K562 (cell line): ENCODE measurements at regions not wholly inside any gene's neighbourhood (a gene's known extent, or its start where the extent isn't known, plus 50 kb on each side); places are given as distances from the start of the nearest gene placed in this dataset.

Experiments used
- ATAC-seq: fragments of 200-7000 bp; cut with Tn5 transposase; 3 replicates; pipeline ENCODE4 v1.9.1; 2020; ENCODE audit warnings: moderate library complexity
- BruUV-seq: library from RNA; stranded (reverse); fragments of 400-500 nt; replicated peaks from 2 replicates; lab custom pipeline; 2021; lab: Mats Ljungman, UMichigan
- CTCF ChIA-PET: fragments of 300-600 bp; formaldehyde crosslinking; extraction: SDS; loops from one replicate; lab custom pipeline; 2021; ENCODE audit warnings: low intra/inter-chr PET ratio; lab: Yijun Ruan, JAX
- POLR2A ChIA-PET: fragments of 300-600, 350-650 bp; sonication (Branson Sonifier 250); formaldehyde crosslinking; extraction: SDS; loops from one replicate; lab custom pipeline; 2021; ENCODE audit warnings: antibody characterized with exemption, inconsistent platforms; lab: Yijun Ruan, JAX
- DNase-seq, 4 experiments: peaks; one replicate each; pipeline versions ENCODE4 v3.0.0 to v3.0.0-alpha.2; 2011 to 2018; ENCODE audit warnings: low spot score in 3 of 4, mixed read lengths in 3 of 4; ENCODE audit errors: extremely low read depth in 1 of 4
- FAIRE-seq: peaks from 2 replicates; lab custom pipeline; 2011; peaks lifted over from hg19 to GRCh38; lab: Jason Lieb, UNC
- H2AFZ ChIP-seq: 2 replicates; pipeline ENCODE4 v1.6.0; 2011; ENCODE audit warnings: low read depth, low read length, control low read depth, inconsistent platforms
- H3K27ac ChIP-seq: fragments of 200-600 bp; 3 replicates; pipeline ENCODE4 v1.8.0; 2011; ENCODE audit warnings: low read depth, mild to moderate bottlenecking, control low read depth, inconsistent platforms, low read length, moderate library complexity, mixed read lengths; ENCODE audit errors: extremely low read depth
- H3K27me3 ChIP-seq, 2 experiments: fragments of 300-600 bp in 1 of 2; 2 replicates in 1 of 2; 3 replicates in 1 of 2; pipeline versions ENCODE4 v1.6.0 to v1.8.0; 2011; ENCODE audit warnings: inconsistent platforms in 2 of 2, low read length in 2 of 2, mild to moderate bottlenecking in 1 of 2, mixed read lengths in 1 of 2, moderate library complexity in 1 of 2; ENCODE audit not compliant: control insufficient read depth in 2 of 2, insufficient read depth in 2 of 2
- H3K36me3 ChIP-seq: fragments of 300-600 bp; 3 replicates; pipeline ENCODE4 v1.8.0; 2011; ENCODE audit warnings: mild to moderate bottlenecking, low read length, inconsistent platforms; ENCODE audit not compliant: control insufficient read depth, insufficient read depth
- H3K4me1 ChIP-seq, 2 experiments: fragments of 200-600 bp in 1 of 2; replicated peaks in 1 of 2; 2 replicates in 1 of 2; 3 replicates in 1 of 2; pipeline versions ENCODE4 v1.5.1 to v1.8.0; 2011; ENCODE audit warnings: inconsistent platforms in 2 of 2, low read length in 2 of 2, mild to moderate bottlenecking in 1 of 2, mixed read lengths in 1 of 2, moderate library complexity in 1 of 2; ENCODE audit not compliant: control insufficient read depth in 2 of 2, insufficient read depth in 2 of 2
- H3K4me2 ChIP-seq: 2 replicates; pipeline ENCODE4 v1.6.1; 2011; ENCODE audit warnings: low read length, control low read depth, inconsistent platforms, mixed read lengths; ENCODE audit not compliant: insufficient read depth
- H3K4me3 ChIP-seq: fragments of 200-600 bp; sonication (generic), shearing (Covaris generic); 2 replicates; pipeline ENCODE4 v1.5.1; 2016; ENCODE audit warnings: control low read depth, inconsistent platforms
- H3K79me2 ChIP-seq: fragments of 200-600 bp; 3 replicates; pipeline ENCODE4 v1.8.0; 2011; ENCODE audit warnings: low read length, inconsistent platforms; ENCODE audit not compliant: control insufficient read depth, insufficient read depth
- H3K9ac ChIP-seq, 2 experiments: 2 replicates each; pipeline versions ENCODE4 v1.6.0 to v1.6.1; 2011; ENCODE audit warnings: low read depth in 2 of 2, low read length in 2 of 2, control low read depth in 1 of 2, inconsistent platforms in 1 of 2, mild to moderate bottlenecking in 1 of 2, mixed read lengths in 1 of 2; ENCODE audit not compliant: insufficient read depth in 1 of 2
- H3K9me1 ChIP-seq: one replicate; pipeline ENCODE4 v1.6.0; 2011; ENCODE audit warnings: inconsistent platforms, mild to moderate bottlenecking, low read length, moderate library complexity; ENCODE audit not compliant: control insufficient read depth, insufficient read depth
- H3K9me3 ChIP-seq: replicated peaks from 2 replicates; pipeline ENCODE4 v1.5.1; 2011; ENCODE audit warnings: low read depth, low read length, inconsistent platforms; ENCODE audit not compliant: control insufficient read depth, insufficient read depth
- H4K20me1 ChIP-seq: replicated peaks from 2 replicates; pipeline ENCODE4 v1.6.1; 2011; ENCODE audit warnings: low read length, inconsistent platforms, mixed read lengths; ENCODE audit not compliant: control insufficient read depth, insufficient read depth
- FOXJ2 ChIP-seq: fragments of 200-800 bp; sonication (Bioruptor generic); IDR thresholded peaks from 2 replicates; pipeline ENCODE4 v1.6.1; 2016; ENCODE audit warnings: missing genetic modification characterization, missing compliant biosample characterization
- TEAD1 ChIP-seq, 2 experiments: fragments of 450-650 bp in 1 of 2; sonication (generic) in 1 of 2; formaldehyde crosslinking; IDR thresholded peaks; 2 replicates each; pipeline versions ENCODE4 v1.4.0 to v1.8.0; 2020 to 2022; ENCODE audit warnings: mild to moderate bottlenecking in 2 of 2, missing genetic modification reagents in 1 of 2
- WGBS: fragments of 100-300 bp; shearing (Covaris generic); methylation state at CpG from one replicate; pipeline ENCODE4 v1.1.6; 2016; ENCODE audit warnings: low coverage, mixed read lengths; ENCODE audit not compliant: insufficient coverage; ENCODE audit errors: missing lambda C conversion rate; 5-methylcytosine and 5-hydroxymethylcytosine counted together
- in situ Hi-C: fragments of 300-500 bp; cut with MboI; formaldehyde crosslinking; loops from 4 replicates; pipeline ENCODE4 v1.15.0; 2018; ENCODE audit warnings: inconsistent platforms, mixed read lengths
- intact Hi-C: fragments of 100-400 bp; cut with micrococcal nuclease; formaldehyde crosslinking; loops from 2 replicates; pipeline ENCODE4 v1.14.2; 2022
- TF ChIP-seq, protein P1 (sequence below): fragments of 250-450 bp; sonication (Bioruptor Pico); IDR thresholded peaks from 2 replicates; pipeline ENCODE4 v1.4.0; 2020; ENCODE audit warnings: mild to moderate bottlenecking, moderate library complexity
- TF ChIP-seq, protein P2 (sequence below): fragments of 450-650 bp; IDR thresholded peaks from 2 replicates; pipeline ENCODE4 v1.6.1; 2016
- TF ChIP-seq, protein P3 (sequence below), 2 experiments: IDR thresholded peaks; 2 replicates each; pipeline ENCODE4 v1.6.1; 2012; ENCODE audit warnings: improper control_type of control experiment in 2 of 2, low read depth in 2 of 2, low read length in 2 of 2, borderline replicate concordance in 1 of 2

DNA sequence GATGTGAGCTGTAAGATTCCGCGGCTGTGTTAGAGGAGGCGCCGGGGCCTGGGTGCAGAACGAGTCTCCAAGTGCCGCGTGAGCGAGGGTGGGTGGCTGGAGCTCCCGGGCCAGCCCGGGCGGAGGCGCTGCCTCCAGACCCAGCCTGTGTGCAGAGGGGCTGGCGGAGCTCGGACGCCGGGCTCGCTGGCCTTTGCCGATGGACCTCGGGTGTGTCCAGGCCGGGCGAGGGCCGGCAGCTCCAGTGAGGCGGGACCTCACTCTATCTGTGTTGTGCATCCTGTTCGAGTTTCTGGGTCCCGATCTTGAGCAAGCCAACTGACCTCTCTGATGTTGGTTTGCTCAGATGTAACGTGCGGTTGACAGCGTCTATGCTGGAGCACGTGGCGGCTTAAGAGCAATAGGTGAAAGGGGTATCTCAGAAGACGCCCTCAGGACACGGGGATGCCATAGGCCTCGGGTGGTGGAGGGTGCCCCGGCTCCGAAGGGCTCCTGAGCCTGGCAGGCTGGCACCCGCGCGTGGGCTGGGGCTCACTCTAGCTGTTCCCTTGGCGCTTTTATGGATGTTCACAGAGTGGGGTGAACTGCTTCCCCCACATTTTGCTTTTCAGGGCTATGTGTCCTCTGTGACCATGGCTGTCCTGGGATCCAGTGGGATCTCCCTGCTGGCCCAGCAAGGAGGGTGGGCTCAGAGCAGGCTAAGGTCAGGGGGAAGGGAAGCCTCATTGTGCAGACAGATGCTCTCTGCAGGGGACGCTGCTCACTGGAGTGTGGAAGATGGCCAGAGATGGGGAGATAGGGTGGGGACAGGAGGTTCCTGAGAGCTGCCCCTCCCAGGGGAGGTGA, 69.8 kb downstream of the MRPL36 start:
- Histone ChIP-seq H3K9me1 (peaks cover 4% of the 10 kb centered on the region), H3K9me3 (no peaks in the 10 kb centered on the region)
- no TSS peak for BruUV-seq
- TF ChIP-seq FOXJ2 (tag) (no peak), TEAD1 (CRISPR knock-in tag; IDR thresholded peaks at IDR 0.05) (no peak)
- TF ChIP-seq, protein P1, sequence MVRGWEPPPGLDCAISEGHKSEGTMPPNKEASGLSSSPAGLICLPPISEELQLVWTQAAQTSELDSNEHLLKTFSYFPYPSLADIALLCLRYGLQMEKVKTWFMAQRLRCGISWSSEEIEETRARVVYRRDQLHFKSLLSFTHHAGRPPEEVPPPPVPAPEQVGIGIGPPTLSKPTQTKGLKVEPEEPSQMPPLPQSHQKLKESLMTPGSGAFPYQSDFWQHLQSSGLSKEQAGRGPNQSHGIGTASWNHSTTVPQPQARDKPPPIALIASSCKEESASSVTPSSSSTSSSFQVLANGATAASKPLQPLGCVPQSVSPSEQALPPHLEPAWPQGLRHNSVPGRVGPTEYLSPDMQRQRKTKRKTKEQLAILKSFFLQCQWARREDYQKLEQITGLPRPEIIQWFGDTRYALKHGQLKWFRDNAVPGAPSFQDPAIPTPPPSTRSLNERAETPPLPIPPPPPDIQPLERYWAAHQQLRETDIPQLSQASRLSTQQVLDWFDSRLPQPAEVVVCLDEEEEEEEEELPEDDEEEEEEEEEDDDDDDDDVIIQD (CRISPR knock-in tag), result no peak
- TF ChIP-seq, protein P2, sequence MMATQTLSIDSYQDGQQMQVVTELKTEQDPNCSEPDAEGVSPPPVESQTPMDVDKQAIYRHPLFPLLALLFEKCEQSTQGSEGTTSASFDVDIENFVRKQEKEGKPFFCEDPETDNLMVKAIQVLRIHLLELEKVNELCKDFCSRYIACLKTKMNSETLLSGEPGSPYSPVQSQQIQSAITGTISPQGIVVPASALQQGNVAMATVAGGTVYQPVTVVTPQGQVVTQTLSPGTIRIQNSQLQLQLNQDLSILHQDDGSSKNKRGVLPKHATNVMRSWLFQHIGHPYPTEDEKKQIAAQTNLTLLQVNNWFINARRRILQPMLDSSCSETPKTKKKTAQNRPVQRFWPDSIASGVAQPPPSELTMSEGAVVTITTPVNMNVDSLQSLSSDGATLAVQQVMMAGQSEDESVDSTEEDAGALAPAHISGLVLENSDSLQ, result no peak
- TF ChIP-seq, protein P3, sequence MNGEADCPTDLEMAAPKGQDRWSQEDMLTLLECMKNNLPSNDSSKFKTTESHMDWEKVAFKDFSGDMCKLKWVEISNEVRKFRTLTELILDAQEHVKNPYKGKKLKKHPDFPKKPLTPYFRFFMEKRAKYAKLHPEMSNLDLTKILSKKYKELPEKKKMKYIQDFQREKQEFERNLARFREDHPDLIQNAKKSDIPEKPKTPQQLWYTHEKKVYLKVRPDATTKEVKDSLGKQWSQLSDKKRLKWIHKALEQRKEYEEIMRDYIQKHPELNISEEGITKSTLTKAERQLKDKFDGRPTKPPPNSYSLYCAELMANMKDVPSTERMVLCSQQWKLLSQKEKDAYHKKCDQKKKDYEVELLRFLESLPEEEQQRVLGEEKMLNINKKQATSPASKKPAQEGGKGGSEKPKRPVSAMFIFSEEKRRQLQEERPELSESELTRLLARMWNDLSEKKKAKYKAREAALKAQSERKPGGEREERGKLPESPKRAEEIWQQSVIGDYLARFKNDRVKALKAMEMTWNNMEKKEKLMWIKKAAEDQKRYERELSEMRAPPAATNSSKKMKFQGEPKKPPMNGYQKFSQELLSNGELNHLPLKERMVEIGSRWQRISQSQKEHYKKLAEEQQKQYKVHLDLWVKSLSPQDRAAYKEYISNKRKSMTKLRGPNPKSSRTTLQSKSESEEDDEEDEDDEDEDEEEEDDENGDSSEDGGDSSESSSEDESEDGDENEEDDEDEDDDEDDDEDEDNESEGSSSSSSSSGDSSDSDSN (IDR thresholded peaks at IDR 0.05; ENCODE audit: borderline replicate concordance in 1 of 2, low read depth in 2 of 2, low read length in 2 of 2), result 0 out of 4 replicates have a peak, but pooled peaks of 1 of the 2 experiments have one; percentile 29
- TF ChIP-seq, all 486 proteins: peak for 1
- in situ Hi-C loops, result no loop called here
- Histone ChIP-seq H3K9ac (no peak overlapping the region), H3K4me3 (no peak overlapping the region), H3K4me2 (no peak overlapping the region), H2AFZ (no peak overlapping the region), H3K79me2 (no peaks in the 10 kb centered on the region), H4K20me1 (peaks cover 8% of the 10 kb centered on the region), H3K27me3 (peaks cover 55 to 78% of the 10 kb centered on the region in 2 experiments), H3K36me3 (no peaks in the 10 kb centered on the region), H3K4me1 (peaks cover 2 to 25% of the 10 kb centered on the region in 2 experiments; a peak in 3 of 5 replicates), H3K27ac (no peak overlapping the region)
- no peak for DNase-seq
- CTCF ChIA-PET, result no interaction called here
- POLR2A ChIA-PET, result interaction anchor here (0.6 kb wide), 2 partner anchors 85 to 99 kb away, joined by 3 read pairs; no protein-coding TSS in a partner anchor
- intact Hi-C loops, result loop anchor here (10.0 kb wide), 1 partner anchor 55 kb away; no protein-coding TSS in a partner anchor
- FAIRE-seq, result no peak
- peak; percentile 13; the same call in 2 of the 3 replicates for ATAC-seq
- WGBS, result 22% methylated on average over 31 of the region's 40 CpGs
